HCT116 (cell line): ENCODE measurements at regions not wholly inside any gene's neighbourhood (a gene's known extent, or its start where the extent isn't known, plus 50 kb on each side); places are given as distances from the start of the nearest gene placed in this dataset.

Experiments
- ATAC-seq: fragments of 200-7000 bp; cut with Tn5 transposase; 2 replicates; pipeline ENCODE4 v1.9.1; 2020; ENCODE audit warnings: mild to moderate bottlenecking, moderate library complexity
- BruUV-seq: library from RNA; stranded (reverse); fragments of 400-500 nt; replicated peaks from 2 replicates; lab custom pipeline; 2021; lab: Mats Ljungman, UMichigan
- CTCF ChIA-PET: fragments of 300-600 bp; sonication (Branson Sonifier 250); formaldehyde crosslinking; loops from one replicate; lab custom pipeline; 2021; ENCODE audit warnings: antibody characterized with exemption; lab: Charles Lee
- POLR2A ChIA-PET: fragments of 300-600, 350-600 bp; sonication (Branson Sonifier 250); formaldehyde crosslinking; loops from one replicate; lab custom pipeline; 2021; ENCODE audit warnings: antibody characterized with exemption; lab: Charles Lee
- RAD21 ChIA-PET, 2 experiments: fragments of 300-600 bp; sonication (Branson Sonifier 250); formaldehyde crosslinking; loops; one replicate each; lab custom pipeline; 2023; ENCODE audit warnings: low total read pairs in 2 of 2; ENCODE audit not compliant: uncharacterized antibody in 2 of 2, unreplicated experiment in 2 of 2, low non-redundant PET in 1 of 2; lab: Charles Lee
- DNase-seq: peaks from one replicate; pipeline ENCODE4 v3.0.0-alpha.2; 2010; ENCODE audit warnings: low read depth, low spot score
- H2AFZ ChIP-seq: fragments of 200-600 bp; shearing (Covaris generic), sonication (generic); 2 replicates; pipeline ENCODE4 v1.6.1; 2017; ENCODE audit warnings: low read depth, mixed run types, mixed read lengths, antibody characterized with exemption, low read length; ENCODE audit not compliant: poor library complexity, severe bottlenecking
- H3K27ac ChIP-seq: 2 replicates; pipeline ENCODE4 v1.5.1; 2012; ENCODE audit warnings: low read depth, low read length
- H3K27me3 ChIP-seq: fragments of 200-600 bp; sonication (generic); 2 replicates; pipeline ENCODE4 v1.6.1; 2016; ENCODE audit warnings: mixed run types, low read length, mixed read lengths; ENCODE audit not compliant: insufficient read depth
- H3K36me3 ChIP-seq, 2 experiments: fragments of 200-500 bp in 1 of 2; fragments of 200-600 bp in 1 of 2; sonication (Bioruptor generic) in 1 of 2; sonication (generic) in 1 of 2; 2 replicates each; pipeline versions ENCODE4 v1.5.1 to v1.6.1; 2014 to 2016; ENCODE audit warnings: low read length in 2 of 2, inconsistent platforms in 1 of 2, mixed read lengths in 1 of 2, mixed run types in 1 of 2; ENCODE audit not compliant: insufficient read depth in 2 of 2, control insufficient read depth in 1 of 2
- H3K4me1 ChIP-seq, 2 experiments: fragments of 200-600 bp in 1 of 2; sonication (generic) in 1 of 2; 2 replicates each; pipeline versions ENCODE4 v1.5.1 to v1.6.1; 2012 to 2017; ENCODE audit warnings: low read length in 2 of 2, inconsistent platforms in 1 of 2, mild to moderate bottlenecking in 1 of 2, mixed read lengths in 1 of 2, mixed run types in 1 of 2, moderate library complexity in 1 of 2; ENCODE audit not compliant: insufficient read depth in 2 of 2, control insufficient read depth in 1 of 2
- H3K4me2 ChIP-seq: fragments of 200-600 bp; sonication (generic); 2 replicates; pipeline ENCODE4 v1.6.1; 2017; ENCODE audit warnings: mixed run types, low read length, mixed read lengths
- H3K4me3 ChIP-seq, 2 experiments: fragments of 200-600 bp in 1 of 2; sonication (generic) in 1 of 2; replicated peaks in 1 of 2; 2 replicates each; pipeline ENCODE4 v1.5.1; 2011 to 2016; ENCODE audit warnings: low read length in 2 of 2, control low read depth in 1 of 2, low read depth in 1 of 2, mild to moderate bottlenecking in 1 of 2, mixed read lengths in 1 of 2, mixed run types in 1 of 2
- H3K79me2 ChIP-seq: fragments of 200-600 bp; sonication (generic); 2 replicates; pipeline ENCODE4 v1.6.1; 2017; ENCODE audit warnings: mild to moderate bottlenecking, mixed run types, low read length, moderate library complexity, mixed read lengths; ENCODE audit not compliant: insufficient read depth
- H3K9ac ChIP-seq: fragments of 200-600 bp; sonication (generic); 2 replicates; pipeline ENCODE4 v1.6.1; 2016; ENCODE audit warnings: low read length, mixed read lengths
- H3K9me2 ChIP-seq: fragments of 200-600 bp; sonication (generic), shearing (Covaris generic); 2 replicates; pipeline ENCODE4 v1.6.1; 2017; ENCODE audit warnings: mixed run types, mild to moderate bottlenecking, moderate library complexity; ENCODE audit not compliant: insufficient read depth
- H3K9me3 ChIP-seq, 2 experiments: fragments of 200-500 bp in 1 of 2; fragments of 200-600 bp in 1 of 2; sonication (Bioruptor generic) in 1 of 2; sonication (generic) in 1 of 2; 2 replicates each; pipeline ENCODE4 v1.6.1; 2014 to 2017; ENCODE audit warnings: low read length in 2 of 2, mixed read lengths in 2 of 2, inconsistent platforms in 1 of 2, low read depth in 1 of 2, mild to moderate bottlenecking in 1 of 2, mixed run types in 1 of 2, moderate library complexity in 1 of 2; ENCODE audit not compliant: control insufficient read depth in 1 of 2, insufficient read depth in 1 of 2
- H4K20me1 ChIP-seq: fragments of 200-600 bp; sonication (generic), shearing (Covaris generic); 2 replicates; pipeline ENCODE4 v1.6.1; 2017; ENCODE audit warnings: mixed run types, mild to moderate bottlenecking, moderate library complexity; ENCODE audit not compliant: insufficient read depth
- CBX3 ChIP-seq: IDR thresholded peaks from 2 replicates; pipeline ENCODE4 v1.6.1; 2012; ENCODE audit warnings: low read depth
- EGR1 ChIP-seq: IDR thresholded peaks from 2 replicates; pipeline ENCODE4 v1.6.1; 2012; ENCODE audit warnings: low read depth
- FOSL1 ChIP-seq: IDR thresholded peaks from 2 replicates; pipeline ENCODE4 v1.6.1; 2012; ENCODE audit warnings: low read depth
- POLR2A ChIP-seq: IDR thresholded peaks from 2 replicates; pipeline ENCODE4 v1.7.0; 2011; ENCODE audit warnings: borderline replicate concordance; ENCODE audit not compliant: insufficient read depth, insufficient read length; ENCODE audit errors: extremely low read depth
- POLR2AphosphoS5 ChIP-seq: IDR thresholded peaks from 2 replicates; pipeline ENCODE4 v1.6.1; 2011; ENCODE audit warnings: mild to moderate bottlenecking, low read depth, low read length, moderate library complexity
- SIN3A ChIP-seq: IDR thresholded peaks from 2 replicates; pipeline ENCODE4 v1.6.1; 2012; ENCODE audit warnings: low read depth
- SP1 ChIP-seq: IDR thresholded peaks from 2 replicates; pipeline ENCODE4 v1.6.1; 2012; ENCODE audit warnings: low read depth
- SRF ChIP-seq: IDR thresholded peaks from 2 replicates; pipeline ENCODE4 v1.6.1; 2012; ENCODE audit warnings: low read depth
- YY1 ChIP-seq: IDR thresholded peaks from 2 replicates; pipeline ENCODE4 v1.6.1; 2011; ENCODE audit warnings: low read length, low read depth, moderate library complexity, mild to moderate bottlenecking; ENCODE audit not compliant: insufficient replicate concordance; ENCODE audit errors: extremely low read depth
- ZFX ChIP-seq: fragments of 450-650 bp; IDR thresholded peaks from 2 replicates; pipeline ENCODE4 v1.6.1; 2017
- ZNF274 ChIP-seq: fragments of 200-500 bp; sonication (Bioruptor generic); IDR thresholded peaks from 2 replicates; pipeline ENCODE4 v1.6.1; 2014; ENCODE audit warnings: mild to moderate bottlenecking, low read depth, low read length, inconsistent platforms
- intact Hi-C: fragments of 100-400 bp; cut with micrococcal nuclease; formaldehyde crosslinking; loops from 2 replicates; pipeline ENCODE4 v1.10.0; 2022
- TF ChIP-seq, protein P1 (sequence below): IDR thresholded peaks from 2 replicates; pipeline ENCODE4 v1.6.1; 2012; ENCODE audit warnings: low read depth
- TF ChIP-seq, protein P2 (sequence below): IDR thresholded peaks from 2 replicates; pipeline ENCODE4 v1.6.1; 2011; ENCODE audit warnings: mild to moderate bottlenecking, low read length, moderate library complexity; ENCODE audit not compliant: insufficient replicate concordance; ENCODE audit errors: extremely low read depth
- TF ChIP-seq, protein P3 (sequence below): IDR thresholded peaks from 2 replicates; pipeline ENCODE4 v1.6.1; 2012

DNA sequence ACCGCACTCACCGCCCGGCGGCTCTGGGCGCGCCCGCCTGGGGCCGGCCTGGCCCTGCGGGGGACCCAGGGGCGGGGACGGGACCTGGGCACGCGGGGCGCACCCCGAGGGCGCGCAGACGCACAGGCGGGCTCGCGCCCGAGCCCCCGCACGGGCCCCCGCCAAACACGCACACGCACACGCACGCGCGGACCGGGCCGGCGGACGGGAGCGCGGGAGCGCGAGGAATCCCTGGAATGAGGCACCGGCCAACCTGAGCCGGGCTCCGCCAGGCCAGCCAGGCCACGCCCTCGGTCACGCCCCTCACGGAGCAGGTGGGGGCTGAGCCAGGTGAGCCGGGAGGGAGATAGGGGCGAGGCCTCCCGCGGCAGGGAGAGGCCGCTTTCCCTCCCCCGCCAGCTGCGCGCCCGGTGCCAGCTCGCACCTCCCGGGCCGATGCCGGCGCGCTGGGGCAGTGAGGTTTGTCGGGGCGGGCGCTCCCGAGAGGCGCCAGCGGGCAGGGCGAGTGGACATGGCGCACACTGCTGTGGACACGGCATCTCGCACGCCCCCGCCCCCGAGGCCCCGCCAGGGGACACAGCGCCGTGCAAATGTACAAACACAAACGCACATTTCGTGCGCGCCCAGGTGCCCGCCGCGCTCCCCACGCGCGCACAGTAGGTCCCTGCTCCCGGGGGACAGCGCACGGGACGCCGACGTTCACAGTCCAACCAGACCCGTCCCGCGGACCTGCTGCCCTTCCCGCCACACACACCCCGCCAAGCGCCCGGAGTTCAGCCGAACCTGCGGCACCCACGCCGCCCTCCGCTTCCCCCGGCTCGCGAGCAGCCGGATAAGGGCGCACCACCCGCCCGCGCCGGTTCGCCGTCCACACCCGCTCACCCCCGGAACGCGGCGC is 75.9 kb upstream of the VGLL4 start:
- Histone ChIP-seq H3K4me2 (peak overlapping the region; percentile 95), H3K27ac (peak overlapping the region; percentile 80), H3K27me3 (peaks cover 2% of the 10 kb centered on the region; the same call in 1 of the 2 replicates), H3K4me1 (peaks cover 19 to 30% of the 10 kb centered on the region in 2 experiments), H3K4me3 (peak overlapping the region; percentile 69 to 81), H3K9ac (peak overlapping the region; percentile 76), H2AFZ (peak overlapping the region; percentile 76), H3K79me2 (peaks cover 31% of the 10 kb centered on the region), H3K36me3 (no peaks in the 10 kb centered on the region), H4K20me1 (no peaks in the 10 kb centered on the region), H3K9me2 (no peaks in the 10 kb centered on the region), H3K9me3 (no peaks in the 10 kb centered on the region)
- TF ChIP-seq POLR2A (no peak), FOSL1 (no peak), POLR2AphosphoS5 (peak; percentile 72), SIN3A (peak; percentile 87), SP1 (peak; percentile 57; the same call in 1 of the 2 replicates), SRF (no peak), ZNF274 (no peak), ZFX (peak; percentile 61), CBX3 (no peak), YY1 (peak; percentile 63), EGR1 (peak; percentile 44; the same call in 1 of the 2 replicates)
- TF ChIP-seq, protein P1, sequence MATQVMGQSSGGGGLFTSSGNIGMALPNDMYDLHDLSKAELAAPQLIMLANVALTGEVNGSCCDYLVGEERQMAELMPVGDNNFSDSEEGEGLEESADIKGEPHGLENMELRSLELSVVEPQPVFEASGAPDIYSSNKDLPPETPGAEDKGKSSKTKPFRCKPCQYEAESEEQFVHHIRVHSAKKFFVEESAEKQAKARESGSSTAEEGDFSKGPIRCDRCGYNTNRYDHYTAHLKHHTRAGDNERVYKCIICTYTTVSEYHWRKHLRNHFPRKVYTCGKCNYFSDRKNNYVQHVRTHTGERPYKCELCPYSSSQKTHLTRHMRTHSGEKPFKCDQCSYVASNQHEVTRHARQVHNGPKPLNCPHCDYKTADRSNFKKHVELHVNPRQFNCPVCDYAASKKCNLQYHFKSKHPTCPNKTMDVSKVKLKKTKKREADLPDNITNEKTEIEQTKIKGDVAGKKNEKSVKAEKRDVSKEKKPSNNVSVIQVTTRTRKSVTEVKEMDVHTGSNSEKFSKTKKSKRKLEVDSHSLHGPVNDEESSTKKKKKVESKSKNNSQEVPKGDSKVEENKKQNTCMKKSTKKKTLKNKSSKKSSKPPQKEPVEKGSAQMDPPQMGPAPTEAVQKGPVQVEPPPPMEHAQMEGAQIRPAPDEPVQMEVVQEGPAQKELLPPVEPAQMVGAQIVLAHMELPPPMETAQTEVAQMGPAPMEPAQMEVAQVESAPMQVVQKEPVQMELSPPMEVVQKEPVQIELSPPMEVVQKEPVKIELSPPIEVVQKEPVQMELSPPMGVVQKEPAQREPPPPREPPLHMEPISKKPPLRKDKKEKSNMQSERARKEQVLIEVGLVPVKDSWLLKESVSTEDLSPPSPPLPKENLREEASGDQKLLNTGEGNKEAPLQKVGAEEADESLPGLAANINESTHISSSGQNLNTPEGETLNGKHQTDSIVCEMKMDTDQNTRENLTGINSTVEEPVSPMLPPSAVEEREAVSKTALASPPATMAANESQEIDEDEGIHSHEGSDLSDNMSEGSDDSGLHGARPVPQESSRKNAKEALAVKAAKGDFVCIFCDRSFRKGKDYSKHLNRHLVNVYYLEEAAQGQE: no peak
- TF ChIP-seq, protein P2, sequence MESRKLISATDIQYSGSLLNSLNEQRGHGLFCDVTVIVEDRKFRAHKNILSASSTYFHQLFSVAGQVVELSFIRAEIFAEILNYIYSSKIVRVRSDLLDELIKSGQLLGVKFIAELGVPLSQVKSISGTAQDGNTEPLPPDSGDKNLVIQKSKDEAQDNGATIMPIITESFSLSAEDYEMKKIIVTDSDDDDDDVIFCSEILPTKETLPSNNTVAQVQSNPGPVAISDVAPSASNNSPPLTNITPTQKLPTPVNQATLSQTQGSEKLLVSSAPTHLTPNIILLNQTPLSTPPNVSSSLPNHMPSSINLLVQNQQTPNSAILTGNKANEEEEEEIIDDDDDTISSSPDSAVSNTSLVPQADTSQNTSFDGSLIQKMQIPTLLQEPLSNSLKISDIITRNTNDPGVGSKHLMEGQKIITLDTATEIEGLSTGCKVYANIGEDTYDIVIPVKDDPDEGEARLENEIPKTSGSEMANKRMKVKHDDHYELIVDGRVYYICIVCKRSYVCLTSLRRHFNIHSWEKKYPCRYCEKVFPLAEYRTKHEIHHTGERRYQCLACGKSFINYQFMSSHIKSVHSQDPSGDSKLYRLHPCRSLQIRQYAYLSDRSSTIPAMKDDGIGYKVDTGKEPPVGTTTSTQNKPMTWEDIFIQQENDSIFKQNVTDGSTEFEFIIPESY: no peak
- TF ChIP-seq, protein P3, sequence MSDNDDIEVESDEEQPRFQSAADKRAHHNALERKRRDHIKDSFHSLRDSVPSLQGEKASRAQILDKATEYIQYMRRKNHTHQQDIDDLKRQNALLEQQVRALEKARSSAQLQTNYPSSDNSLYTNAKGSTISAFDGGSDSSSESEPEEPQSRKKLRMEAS: peak; percentile 79
- BruUV-seq: no TSS peak
- ChIA-PET POLR2A (no interaction called here), CTCF (no interaction called here), RAD21 (interaction anchor here in 1 of 2 experiments (0.6 kb wide), 1 partner anchor 151 kb away, joined by 3 read pairs; no protein-coding TSS in a partner anchor)
- DNase-seq (peak; percentile 78), ATAC-seq (peak; percentile 86)
- intact Hi-C loops: loop anchor here (5.0 kb wide), 1 partner anchor 53 kb away; no protein-coding TSS in a partner anchor
